ENCODE measurements at regions not wholly inside any gene's neighbourhood (a gene's known extent, or its start where the extent isn't known, plus 50 kb on each side); places are given as distances from the start of the nearest gene placed in this dataset.

- no peak for TF ChIP-seq CTCF (IDR thresholded peaks at IDR 0.05)
- no peak for TF ChIP-seq EZH2 (IDR thresholded peaks at IDR 0.05; ENCODE audit: borderline replicate concordance, insufficient read depth, low read depth, low read length, poor library complexity, severe bottlenecking)
Observed at GRCh38 chr10:105391670-105392351, 750.7 kb downstream of the SORCS3 start.

Data from B cell (primary cell).